ENCODE measurements at regions not wholly inside any gene's neighbourhood (a gene's known extent, or its start where the extent isn't known, plus 50 kb on each side); places are given as distances from the start of the nearest gene placed in this dataset.

DNA sequence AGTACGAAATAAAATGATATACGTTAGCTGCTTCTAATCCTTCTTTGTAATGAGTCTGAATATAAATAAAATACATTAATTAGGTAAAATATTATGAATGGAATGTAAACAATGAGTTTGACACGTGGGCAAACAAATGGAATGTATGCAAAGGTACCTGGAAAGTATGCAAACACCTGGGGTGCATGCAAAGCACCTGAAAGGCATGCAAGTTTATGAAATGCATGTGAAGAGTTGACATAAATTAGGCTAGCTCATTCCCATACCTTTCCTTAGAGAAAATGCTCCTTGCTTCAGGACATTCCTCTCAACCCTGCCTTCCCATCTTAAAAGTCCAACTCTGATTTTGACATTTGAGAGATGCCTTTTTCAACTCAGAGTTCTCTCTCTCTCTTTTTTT, 140.9 kb downstream of the EDN1 start:
- DNase-seq: no peak

DNA sequence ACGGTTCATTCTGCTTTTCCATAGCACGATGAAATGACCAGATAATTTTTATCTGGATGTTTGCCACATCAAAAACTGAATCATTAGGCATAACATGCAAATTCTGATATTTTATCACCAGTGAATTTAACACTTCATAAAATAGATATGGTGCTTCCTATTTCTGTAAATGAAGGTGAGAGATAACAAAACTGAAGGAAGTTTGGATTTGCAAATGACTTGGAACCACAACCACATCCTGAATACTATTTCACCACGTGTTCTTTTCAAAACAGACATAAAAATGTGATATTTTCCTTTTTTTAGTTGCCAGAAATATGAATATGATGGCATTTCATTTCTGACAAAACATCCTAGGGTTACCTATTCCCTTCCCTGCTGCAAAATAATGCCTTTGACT, 146.1 kb downstream of the EDN1 start:
- no peak for DNase-seq

DNA sequence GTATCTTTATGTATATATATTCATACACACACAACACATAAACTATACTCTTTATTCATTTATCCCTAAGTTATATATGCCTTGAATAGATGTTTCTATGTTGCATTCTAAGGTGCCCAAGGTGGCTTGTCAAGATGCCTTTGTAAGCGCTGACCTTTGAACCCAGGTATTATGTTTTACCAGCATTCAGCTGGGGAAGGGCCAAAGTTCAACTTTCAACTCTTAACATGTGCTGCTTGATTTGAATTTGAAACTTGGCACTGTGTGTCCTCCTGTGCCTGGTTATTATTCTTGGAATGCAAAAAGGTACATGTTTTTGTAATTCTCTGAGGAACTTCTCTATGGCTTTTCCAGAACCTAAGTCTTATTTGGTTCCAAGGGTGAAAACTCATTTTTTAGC, 146.5 kb downstream of the EDN1 start:
- DNase-seq: no peak

DNA sequence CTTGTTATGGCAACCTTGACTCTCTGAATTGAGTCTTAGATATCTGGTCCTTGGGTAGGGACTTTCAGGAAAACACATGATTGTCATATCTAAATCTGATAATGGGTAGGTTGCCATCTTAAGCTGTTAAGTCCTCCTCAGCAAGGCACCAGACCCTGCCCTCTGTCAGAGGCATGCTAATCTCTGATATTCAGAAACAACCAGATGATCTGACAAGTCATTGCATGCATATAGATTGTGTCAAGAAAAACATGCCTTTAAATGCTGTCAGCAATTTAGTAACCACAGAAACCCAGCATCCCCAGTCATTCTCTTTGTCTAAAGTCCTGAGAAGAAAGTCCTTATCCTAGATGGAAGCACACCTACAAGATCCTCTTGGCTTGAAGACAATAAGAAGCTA, 149.1 kb downstream of the EDN1 start:
- DNase-seq: no peak

DNA sequence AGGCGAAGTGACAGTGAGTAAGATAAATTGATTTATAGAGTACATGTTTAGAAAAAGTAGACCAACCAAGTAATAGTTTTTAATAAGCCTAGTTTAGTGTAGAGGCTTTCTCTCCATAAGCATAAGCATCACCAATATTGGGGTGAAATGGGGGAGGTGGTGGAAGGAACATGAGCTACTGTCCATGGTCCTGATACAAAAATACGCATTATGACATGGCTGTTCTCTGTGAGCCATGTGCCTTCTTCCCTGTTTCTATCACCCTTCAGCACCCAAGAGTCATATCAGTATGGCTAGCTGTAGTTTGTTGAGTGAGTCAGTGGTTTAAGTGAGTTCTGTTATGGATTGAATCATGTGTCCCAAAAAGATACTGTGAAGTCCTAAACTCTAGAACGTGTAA, 150.8 kb downstream of the EDN1 start:
- DNase-seq: no peak

DNA sequence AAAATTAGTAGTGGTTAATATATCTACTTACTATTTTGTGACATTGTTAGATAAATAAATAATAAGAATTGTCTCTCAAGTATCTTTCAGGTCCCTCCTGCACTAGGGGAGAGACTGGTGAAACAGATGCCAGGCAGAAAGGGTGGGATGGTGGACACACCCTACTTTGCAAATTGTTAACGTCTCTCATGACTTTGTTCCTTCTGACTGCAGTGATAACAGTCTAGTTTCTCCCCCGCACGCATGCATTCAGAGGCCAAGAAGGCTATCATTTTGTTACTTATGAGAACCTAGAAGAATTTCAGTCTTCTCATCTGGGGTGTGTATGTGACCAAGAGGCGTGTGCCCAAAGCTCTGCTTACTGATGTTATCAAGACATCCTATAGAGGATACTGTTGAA, 152.3 kb downstream of the EDN1 start:
- DNase-seq: no peak

DNA sequence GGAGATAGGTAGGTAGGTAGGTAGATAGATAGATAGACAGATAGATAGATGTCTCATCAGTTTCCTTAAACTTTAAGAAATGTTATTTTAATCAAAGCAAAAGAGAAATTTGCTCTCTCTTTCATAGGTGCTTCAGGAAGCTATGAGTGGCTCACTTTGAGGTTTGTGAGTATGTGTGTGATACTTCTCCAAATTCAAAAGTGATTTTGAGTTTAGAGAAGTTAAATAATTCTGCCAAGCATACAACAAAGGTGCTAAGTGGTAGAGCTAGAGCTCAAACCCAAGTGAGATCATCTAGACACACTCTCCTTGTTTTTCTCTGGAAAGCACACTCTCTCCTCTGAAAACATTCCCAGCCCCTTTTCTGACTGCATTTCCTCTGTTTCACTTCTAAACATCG, 156.2 kb downstream of the EDN1 start:
- DNase-seq: no peak

DNA sequence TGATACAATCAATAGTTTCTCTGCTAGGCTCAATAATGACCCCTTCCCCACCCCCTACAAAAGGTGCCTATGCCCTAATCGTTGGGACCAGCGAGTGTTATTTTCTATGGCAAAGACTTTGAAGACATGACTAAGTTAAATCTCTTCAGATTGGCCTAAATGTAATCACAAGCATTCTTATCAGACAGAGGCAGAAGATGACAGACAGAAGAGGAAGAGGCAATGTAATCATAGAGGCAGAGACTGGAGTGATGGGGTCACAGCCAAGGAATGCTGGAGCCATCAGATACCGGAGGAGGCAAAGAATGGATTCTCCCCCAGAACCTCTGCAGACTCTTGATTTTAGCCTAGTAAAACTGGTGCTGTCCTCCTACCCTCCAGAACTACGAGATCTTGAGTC, 159.3 kb downstream of the EDN1 start:
- DNase-seq: no peak

DNA sequence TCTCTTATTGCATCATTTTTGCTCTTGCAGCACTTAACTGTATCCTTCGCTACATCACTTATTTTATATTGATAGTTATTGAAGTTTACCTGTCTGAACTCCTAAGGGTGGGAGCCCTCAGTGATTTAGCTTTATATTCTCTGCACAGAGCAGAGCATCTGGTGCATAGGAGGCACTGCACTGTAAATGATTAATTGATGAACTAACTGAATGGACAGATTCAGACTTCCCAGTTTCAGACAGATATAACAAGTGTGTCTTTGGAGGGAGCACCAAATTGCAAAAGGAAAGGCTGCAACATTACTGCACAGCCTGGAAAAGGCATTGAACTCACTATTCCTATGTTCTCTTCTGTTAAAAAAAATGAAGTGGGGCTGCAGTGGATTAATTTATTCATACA, 160.3 kb downstream of the EDN1 start:
- no peak for DNase-seq

DNA sequence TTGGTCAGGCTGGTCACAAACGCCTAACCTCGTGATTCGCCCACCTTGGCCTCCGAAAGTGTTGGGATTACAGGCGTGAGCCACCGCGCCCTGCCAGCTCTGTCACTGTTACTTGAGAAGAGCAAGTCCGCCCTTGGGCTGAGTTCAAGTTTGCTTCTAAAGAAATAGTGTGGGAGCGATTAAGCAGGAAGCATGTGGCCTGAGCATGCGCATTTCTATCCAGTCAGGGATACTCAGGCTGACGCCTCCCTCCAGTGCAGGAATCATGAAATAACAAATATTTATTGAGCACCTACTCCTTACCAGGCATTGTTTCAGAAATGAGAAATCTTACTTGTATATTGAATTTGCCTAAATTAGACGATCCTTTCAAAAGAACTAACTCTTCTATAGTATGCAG, 166.2 kb downstream of the EDN1 start:
- DNase-seq: no peak

DNA sequence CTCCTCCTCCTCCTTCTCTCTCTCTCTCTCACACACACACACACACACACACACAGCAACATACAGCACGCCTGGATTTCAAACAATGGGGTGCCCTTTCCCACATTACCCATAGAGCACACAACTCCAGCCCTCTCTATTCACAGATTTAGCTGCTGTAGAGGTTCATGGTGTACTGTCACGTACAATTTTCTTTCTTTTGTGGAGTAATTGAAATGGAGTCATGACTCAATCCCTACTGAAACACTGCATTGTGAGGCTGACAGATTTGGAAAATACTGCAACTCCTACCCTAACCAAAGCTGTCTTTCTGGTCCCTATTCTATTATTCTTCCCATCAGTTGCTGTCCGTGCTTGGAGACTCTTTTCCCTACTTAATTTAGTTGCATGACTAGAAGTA, 166.9 kb downstream of the EDN1 start:
- no peak for DNase-seq

DNA sequence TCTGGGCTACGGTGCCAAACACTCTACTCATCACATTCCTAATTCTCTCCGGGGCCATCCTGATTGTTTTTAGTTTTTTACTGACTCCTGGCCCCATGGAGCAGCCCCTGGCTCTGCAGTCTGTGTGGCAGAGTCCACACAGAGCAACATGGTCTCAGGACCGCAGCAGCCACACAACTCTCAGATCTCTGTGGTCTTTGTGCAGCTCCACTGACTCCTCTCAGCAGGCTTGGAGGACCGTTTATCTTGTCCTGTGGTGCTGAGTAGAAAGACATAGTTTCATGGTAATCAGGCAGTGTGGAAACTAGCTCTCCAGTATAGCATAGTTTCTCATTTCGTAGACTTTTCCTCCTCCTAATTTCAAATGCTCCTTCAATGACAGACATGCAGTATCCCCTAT, 168.4 kb downstream of the EDN1 start:
- DNase-seq: no peak

DNA sequence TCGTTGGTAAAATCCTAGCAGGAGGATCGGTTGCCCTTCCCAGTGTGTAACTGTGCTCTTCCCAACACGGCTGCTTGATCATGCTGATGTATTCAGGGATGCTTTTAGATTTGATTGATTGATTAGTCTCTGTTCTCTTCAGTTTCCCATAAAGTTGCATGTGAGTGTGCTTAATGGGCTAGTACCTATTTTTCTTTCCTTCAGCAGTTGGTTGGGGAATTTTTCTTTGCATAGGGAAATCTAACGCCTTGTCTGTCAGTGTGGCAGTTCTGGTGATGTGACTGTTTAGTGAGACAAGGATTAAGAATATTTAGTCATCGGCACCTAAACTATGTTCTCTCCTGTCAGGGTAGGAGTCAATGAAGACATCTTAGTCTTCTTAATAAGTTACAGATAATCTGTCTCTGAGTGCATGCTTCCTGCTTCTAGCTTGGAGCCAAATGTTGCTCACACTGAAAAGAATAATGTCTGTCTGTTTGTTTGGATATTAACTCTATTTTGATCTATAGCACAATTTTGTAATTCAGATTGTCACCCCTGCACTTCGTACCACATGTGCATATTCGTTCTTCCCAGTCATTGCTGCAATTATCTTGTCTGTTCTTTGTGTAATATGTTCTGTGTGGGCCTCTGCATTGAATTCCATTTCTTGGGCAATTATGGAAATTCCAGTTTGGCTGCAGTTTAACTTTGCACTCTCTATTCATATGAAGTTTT, 169.9 kb downstream of the EDN1 start:
- no peak for DNase-seq

DNA sequence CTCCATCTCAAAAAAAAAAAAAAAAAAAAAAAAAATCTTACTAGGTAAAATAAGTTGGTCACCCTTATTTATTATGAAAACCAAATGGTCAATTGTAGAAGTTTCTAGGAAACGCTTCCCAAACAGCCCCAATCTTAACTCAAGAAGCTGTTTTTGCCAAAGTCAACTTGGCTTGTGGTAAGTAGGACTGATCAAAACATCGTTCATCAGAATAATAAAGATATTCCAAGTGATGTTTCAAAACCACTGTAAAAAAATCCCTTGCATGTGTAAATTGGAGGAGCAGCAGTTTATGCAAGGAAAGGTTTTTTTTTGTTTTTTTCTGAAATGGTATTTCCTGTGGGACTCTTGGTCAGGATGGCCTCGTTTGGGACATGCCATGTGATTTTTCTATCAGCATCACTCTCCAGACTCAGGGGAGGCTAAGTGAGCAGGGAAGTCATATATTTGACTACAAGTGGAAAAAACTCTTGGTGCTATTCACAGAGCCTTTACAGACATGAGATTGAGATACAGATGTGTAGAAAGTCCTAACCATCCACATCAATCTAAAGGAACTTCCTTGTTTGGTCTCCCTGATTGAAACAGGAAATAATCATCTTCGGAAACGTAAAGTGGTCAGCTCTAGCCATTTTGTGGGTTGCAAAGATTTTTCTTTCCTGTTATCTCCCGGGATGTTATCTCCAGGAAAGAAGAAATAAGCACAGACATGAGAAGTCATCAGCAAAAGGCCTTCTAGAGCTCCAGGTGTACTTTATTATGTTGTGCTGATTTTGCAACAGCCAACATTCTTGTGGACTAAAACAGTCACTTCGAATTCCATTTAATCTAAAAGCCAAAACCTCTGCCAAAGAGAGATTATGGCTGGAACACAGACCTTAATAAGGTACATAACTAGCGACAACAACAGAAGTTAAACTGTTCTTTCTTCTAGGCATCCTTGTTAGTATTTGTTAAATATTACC, 177.8 kb downstream of the EDN1 start:
- no peak for DNase-seq

DNA sequence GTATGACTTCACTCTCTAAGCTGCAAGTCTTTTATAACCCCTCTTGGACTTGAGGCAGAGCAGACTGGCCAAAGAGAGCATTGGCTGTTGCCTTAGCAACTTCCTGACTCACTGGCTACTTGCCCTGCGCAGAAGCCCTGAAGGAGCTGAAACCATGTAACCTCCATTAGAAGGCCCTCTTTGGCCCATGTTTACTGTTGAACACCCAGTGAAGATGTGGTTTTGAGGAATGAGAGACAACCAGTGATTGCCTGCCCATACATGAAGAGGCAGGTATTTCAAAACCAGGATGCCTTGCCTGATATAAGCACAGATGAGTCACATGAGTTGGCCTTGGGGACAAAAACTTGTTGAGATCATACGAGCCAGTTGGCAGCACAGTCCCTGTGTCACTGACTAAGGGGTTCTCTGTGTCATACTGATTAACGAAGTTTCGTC, 182.5 kb downstream of the EDN1 start:
- DNase-seq: peak in 1 of 3 experiments; percentile 39

DNA sequence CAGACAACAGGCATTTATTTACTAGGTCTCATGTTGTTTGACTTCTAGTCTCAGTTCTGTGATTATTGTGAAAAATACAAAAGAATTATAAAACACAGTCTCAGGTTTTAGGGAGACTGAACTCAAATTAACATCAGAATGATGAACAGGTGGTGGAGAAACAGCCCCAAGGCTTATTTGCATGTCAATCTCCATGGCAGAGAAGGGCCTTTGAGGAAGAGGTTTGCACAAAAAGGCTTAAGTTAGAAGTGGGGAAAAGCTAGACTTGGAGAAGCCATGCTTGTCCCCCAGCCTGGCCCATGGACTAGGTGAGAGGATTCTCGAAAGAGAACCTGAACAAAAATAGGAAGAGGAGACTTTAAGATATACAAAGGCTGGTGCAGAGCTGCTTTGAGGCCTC, 183.3 kb downstream of the EDN1 start:
- DNase-seq: no peak

DNA sequence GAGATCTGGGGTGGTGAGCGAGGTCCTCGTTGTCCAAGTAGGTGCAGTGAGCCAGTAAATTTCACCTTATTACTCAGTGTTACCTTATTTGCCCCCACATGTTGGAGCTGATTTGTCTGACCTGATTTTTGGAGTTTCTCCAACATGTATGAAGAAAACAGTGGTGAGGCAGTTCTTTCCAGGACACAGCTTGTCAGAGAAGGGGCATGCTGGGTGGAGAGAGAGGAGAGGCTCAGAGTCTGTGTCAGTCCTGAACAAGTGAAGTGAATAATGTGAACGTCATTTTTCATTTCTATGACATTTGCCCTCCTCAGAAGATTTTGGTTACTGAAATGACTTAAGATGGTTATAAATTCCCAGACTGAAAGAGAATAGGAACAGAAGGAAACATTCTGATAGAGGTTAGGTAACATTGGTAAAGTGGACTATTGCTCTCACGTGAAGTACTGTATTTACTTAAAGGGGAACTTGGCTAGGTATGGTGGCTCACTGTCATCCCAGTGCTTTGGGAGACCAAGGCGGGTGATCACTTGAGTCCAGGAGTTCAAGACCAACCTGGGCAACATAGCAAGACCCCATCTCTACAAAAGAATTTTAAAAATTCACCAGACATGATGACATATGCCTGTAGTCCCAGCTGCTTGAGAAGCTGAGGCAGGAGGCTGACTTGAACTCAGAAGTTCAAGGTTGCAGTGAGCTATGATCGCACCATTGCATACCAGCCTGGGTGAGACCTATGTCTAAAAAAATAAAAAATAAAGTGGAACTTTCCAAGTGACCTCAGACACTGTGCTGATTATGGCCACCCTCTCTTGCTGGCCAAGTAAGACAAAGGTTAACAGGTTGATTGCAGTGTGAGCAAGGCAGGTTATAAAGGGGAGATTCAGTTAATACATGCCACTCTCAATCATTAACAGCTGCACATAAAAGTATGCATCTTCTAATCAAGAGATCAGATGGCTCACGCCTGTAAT, 184.3 kb downstream of the EDN1 start:
- DNase-seq: no peak

DNA sequence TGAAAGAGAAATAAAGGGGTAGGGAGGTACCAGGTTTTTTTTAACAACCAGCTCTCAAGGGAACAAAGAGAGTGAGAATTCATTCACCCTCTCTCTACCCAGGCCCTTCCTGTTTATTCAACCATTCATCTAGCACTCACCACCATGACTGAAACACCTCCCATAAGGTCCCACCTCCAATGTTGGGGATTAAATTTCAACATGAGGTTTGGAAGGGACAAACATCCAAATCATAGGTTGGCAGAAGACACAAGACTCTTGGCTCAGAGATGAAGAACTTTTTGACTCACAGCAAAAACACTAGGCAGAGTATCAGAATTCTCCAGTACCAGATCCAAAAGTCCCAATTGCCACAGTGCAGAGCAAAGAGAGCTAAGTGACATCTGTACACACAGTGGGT, 186.3 kb downstream of the EDN1 start:
- no peak for DNase-seq

DNA sequence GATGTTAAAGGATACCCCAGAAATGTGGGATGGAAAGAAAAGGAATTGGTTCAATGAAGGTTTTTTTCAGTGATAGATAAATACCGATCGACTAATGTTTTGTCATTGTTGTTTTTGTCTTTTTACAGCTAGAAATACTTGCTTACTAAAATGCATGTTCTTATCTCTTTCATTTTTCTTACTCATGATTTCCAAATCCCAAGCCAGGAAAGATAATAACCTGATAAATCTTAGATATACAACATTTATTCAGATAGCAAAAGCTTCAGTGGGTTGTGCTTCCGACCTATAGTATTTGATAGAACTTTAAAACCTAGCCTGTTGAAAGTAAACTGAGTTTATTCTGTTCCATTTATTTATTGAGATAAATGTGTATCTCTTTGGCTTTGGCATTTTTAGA, 187.5 kb downstream of the EDN1 start:
- no peak for DNase-seq

DNA sequence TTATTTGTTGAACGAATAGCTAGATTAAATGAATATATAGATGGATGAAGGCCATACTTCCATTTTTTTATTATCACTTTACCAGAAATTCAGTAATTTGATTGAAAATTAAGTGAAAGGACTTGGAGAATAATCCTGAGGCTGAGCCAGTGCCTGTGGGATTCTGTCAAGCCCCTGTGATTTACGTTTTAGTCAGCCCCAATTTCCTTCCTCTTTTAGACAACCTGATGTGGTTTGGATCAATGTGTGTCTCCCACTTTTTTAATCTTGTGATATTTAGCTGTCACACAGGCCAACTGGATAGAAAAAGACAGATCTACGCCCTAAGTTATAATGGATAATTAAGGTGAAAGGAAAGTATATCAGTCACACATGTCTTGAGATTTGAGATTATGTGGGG, 188.8 kb downstream of the EDN1 start:
- no peak for DNase-seq

DNA sequence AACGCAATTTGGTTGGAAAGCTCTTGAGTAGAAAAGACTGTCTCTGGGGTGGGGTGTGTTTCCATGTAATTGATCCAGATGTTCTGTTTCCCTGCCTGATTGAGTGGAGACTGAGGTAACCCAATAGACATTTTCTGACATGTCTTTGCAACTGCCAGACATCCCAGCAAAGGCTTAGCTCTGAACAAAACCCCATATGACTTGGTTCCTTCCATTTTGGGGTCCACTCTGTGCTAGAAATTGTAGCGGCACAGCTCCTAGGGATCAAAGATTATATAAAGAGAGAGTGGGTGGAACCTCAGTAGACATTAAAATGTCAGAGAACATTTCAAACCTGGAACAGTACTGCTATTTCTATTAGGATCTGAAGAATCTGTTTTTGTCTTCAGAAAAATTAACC, 189.3 kb downstream of the EDN1 start:
- no peak for DNase-seq

DNA sequence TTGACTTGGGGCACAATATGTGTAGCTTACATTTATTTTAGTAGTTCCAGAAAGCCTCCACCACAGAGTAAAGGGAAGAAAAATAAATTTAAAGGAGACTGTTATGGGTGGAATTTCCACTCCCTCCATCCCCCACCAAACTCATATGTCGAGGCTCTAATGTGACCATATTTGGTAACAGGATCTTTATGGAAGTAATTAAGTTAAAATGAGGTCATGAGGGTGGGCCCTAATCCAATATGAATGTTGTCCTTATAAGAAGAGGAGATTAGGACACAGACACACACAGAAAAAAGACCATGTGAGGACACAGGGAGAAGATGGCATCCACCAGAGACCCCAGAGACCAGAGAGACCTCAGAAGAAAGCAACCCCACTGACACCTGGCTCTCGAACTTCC, 189.7 kb downstream of the EDN1 start:
- no peak for DNase-seq

DNA sequence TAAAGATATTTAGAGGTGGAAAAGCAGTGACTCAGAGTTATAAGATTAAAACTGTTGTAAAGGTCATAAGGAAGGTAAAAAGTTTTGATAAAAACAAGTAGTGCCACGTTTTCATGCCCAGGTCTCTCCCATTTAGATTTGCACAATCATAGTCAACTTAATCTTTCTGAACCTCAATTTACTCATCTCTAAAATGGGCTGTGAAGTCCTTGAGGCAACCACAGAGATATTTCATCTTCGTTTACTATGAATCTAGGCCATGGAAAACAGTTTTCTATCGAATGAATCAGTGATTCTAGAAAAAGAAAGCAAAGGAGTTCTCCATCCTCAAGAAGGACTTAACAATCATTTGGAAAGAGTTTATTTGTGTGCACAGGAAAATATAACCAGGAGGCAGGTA, 190.2 kb downstream of the EDN1 start:
- DNase-seq: no peak
